OCI-LY1 (cell line): ENCODE measurements at regions not wholly inside any gene's neighbourhood (a gene's known extent, or its start where the extent isn't known, plus 50 kb on each side); places are given as distances from the start of the nearest gene placed in this dataset.
"Not testable (repeated sequence)": the region's sequence is repeated elsewhere in the genome, so short reads cannot be mapped to it uniquely, and the experiment has no call there.

Experiments used
- CTCF ChIP-seq: fragments of 200-600 bp; sonication (generic), shearing (Covaris generic); IDR thresholded peaks from 2 replicates; pipeline ENCODE4 v1.5.1; 2017; ENCODE audit warnings: mild to moderate bottlenecking, antibody characterized with exemption, low read length, moderate library complexity, mixed read lengths
- EZH2 ChIP-seq: fragments of 200-600 bp; sonication (generic), shearing (Covaris generic); IDR thresholded peaks from 2 replicates; pipeline ENCODE4 v1.8.0; 2017; ENCODE audit warnings: borderline replicate concordance, mixed run types, mild to moderate bottlenecking, antibody characterized with exemption, low read length, moderate library complexity, mixed read lengths

GRCh38 chr9:41781899-41782298 is 347.3 kb downstream of the CNTNAP3B start:
- TF ChIP-seq CTCF, EZH2: not testable (repeated sequence)
